ENCODE measurements at regions not wholly inside any gene's neighbourhood (a gene's known extent, or its start where the extent isn't known, plus 50 kb on each side); places are given as distances from the start of the nearest gene placed in this dataset.

DNA sequence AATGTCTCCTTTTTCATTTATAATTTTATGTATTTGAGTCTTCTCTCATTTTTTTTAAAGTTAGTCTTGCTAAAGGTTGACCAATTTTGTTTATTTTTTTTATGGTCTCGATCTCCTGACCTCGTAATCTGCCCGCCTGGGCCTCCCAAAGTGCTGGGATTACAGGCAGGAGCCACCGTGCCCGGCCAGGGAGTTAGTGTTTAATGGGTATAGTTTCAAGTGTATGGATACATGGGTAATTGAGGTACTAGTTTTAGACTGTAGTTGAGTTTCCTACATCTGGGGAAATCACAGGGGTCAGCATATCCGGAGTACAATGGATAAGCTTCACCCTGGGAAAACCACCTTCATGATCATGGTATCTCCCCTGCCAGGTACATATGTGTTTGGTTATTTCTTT is 267.3 kb upstream of the KCND2 start:
- TF ChIP-seq, protein P1, sequence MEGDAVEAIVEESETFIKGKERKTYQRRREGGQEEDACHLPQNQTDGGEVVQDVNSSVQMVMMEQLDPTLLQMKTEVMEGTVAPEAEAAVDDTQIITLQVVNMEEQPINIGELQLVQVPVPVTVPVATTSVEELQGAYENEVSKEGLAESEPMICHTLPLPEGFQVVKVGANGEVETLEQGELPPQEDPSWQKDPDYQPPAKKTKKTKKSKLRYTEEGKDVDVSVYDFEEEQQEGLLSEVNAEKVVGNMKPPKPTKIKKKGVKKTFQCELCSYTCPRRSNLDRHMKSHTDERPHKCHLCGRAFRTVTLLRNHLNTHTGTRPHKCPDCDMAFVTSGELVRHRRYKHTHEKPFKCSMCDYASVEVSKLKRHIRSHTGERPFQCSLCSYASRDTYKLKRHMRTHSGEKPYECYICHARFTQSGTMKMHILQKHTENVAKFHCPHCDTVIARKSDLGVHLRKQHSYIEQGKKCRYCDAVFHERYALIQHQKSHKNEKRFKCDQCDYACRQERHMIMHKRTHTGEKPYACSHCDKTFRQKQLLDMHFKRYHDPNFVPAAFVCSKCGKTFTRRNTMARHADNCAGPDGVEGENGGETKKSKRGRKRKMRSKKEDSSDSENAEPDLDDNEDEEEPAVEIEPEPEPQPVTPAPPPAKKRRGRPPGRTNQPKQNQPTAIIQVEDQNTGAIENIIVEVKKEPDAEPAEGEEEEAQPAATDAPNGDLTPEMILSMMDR (IDR thresholded peaks at IDR 0.05), result no peak
- no peak for TF ChIP-seq EZH2 (IDR thresholded peaks at IDR 0.05; ENCODE audit: borderline replicate concordance, insufficient read depth, low read depth, low read length, poor library complexity, severe bottlenecking)
